Motor neuron (in vitro differentiated cells): ENCODE measurements at regions not wholly inside any gene's neighbourhood (a gene's known extent, or its start where the extent isn't known, plus 50 kb on each side); places are given as distances from the start of the nearest gene placed in this dataset.
"Not testable (repeated sequence)": the region's sequence is repeated elsewhere in the genome, so short reads cannot be mapped to it uniquely, and the experiment has no call there.

ENCODE experiments used
- ATAC-seq, 8 experiments: fragments of 200-7000 bp; cut with Tn5 transposase; replicated peaks in 6 of 8; 2 replicates each; pipeline ENCODE4 v1.8.0; 2021; ENCODE audit warnings: mild to moderate bottlenecking in 8 of 8, moderate library complexity in 8 of 8
- H3K27ac ChIP-seq, 2 donors: fragments of 250-450 bp; sonication (Bioruptor Pico); 2 replicates each; pipeline ENCODE4 v1.9.0; 2021; ENCODE audit warnings: antibody characterized with exemption in 2 of 2, mild to moderate bottlenecking in 2 of 2, moderate library complexity in 1 of 2
- H3K4me1 ChIP-seq, 2 donors: fragments of 250-450 bp; sonication (Bioruptor Pico); replicated peaks in 1 of 2; 2 replicates each; pipeline ENCODE4 v1.6.1; 2021; ENCODE audit warnings: antibody characterized with exemption in 2 of 2, mild to moderate bottlenecking in 2 of 2, moderate library complexity in 1 of 2
- H3K4me3 ChIP-seq, 5 donors: fragments of 250-450 bp; sonication (Bioruptor Pico); 2 replicates each; pipeline ENCODE4 v1.9.0; 2021; ENCODE audit warnings: antibody characterized with exemption in 5 of 5, mild to moderate bottlenecking in 5 of 5, moderate library complexity in 4 of 5
- WGBS, 10 experiments: fragments of 450-650 bp; shearing (Covaris generic); methylation state at CpG; one replicate each; pipeline ENCODE4 v1.0.0; 2022; 5-methylcytosine and 5-hydroxymethylcytosine counted together
- in situ Hi-C, 9 experiments: fragments of 400-800 bp; cut with MboI; loops; one replicate each; pipeline ENCODE4 v1.15.0; 2021; ENCODE audit warnings: low sequenced_read_pairs in 9 of 9, low pct_unique_long_range_greater_than_20kb in 2 of 9; ENCODE audit not compliant: unreplicated experiment in 9 of 9

DNA sequence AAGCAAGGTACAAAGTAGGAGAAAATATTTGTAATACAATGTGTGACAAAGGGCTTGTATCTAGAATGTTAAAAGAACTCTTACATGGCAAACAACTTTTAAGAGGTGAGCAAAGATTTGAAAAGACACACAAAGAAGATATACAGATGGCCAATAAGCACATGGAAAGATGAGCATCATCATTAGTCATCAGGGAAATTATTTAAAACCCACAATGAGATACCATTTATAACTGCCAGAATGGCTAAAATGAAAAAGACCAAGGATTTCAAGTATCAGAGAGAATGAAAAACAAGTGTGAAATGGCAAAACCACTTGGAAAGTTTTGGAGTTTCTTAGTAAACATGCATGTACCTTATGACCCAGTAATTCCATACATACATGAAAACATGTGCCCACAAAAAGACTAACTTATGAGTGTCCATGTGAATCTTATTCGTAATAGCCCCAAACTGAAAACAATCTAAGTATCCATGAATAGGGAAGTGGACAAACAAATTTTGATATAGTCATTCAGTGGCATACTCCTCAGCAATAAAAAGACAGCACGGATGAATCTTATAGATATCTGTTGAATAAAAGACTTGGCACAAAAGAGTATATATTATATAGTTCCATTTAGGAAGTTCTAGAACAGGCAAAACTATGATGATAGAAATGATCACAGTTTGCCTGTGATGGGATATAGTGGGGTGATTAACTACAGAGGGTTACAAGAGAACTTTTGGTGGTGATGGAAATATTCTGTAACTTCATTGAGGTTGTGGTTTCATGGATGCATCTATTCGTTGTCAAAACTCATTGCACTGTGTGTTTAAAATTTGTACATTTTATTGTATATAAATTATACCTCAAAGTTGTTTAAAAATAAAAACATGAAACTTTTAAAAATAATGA is 82.0 kb downstream of the DISP1 start:
- Histone ChIP-seq H3K27ac (no peak overlapping the region), H3K4me1 (peaks cover 5 to 6% of the 10 kb centered on the region in 2 donors), H3K4me3 (no peak overlapping the region)
- in situ Hi-C loops: no loop called here
- WGBS, 10 experiments: 47 to 100% (median 84%) methylated on average over 1 to 3 of the region's 3 CpGs
- no peak for ATAC-seq

DNA sequence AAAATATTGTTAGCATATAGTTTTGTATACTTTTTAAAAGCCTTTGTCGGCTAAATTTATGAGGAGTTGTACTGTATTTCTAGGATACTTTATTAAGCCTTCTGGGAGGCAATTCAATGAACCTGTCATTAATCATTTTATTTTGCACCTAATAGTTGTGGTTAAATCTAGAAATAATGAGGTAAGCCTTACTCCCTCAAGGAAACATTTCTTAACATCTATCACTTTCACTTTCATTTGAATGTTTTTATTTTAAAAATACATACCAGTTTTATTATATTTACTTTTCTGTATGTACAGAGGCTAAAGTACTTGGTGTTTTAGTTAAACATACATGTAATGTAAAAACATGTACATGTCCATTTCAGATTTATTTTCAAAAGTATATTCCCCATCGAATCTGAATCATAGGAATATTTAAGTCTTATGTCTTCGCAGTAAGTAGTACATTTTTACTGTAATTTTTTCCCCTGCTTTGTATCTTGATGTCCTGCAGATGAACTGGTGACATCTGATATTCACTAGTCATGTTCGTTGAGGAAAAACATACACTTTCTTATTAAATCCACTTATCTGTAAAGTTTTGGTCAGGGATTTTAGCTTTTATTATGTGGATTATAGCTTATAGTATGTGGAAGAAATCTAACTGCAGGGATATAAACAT is 82.8 kb downstream of the DISP1 start:
- 3 to 100% (median 44%) methylated on average over 2 to 4 of the region's 4 CpGs for WGBS, 10 experiments
- in situ Hi-C loops: no loop called here
- no peak overlapping the region for H3K4me3 ChIP-seq
- ATAC-seq: peak in 1 of 8 experiments; percentile 29
- H3K27ac ChIP-seq: no peak overlapping the region
- no peaks in the 10 kb centered on the region for H3K4me1 ChIP-seq

DNA sequence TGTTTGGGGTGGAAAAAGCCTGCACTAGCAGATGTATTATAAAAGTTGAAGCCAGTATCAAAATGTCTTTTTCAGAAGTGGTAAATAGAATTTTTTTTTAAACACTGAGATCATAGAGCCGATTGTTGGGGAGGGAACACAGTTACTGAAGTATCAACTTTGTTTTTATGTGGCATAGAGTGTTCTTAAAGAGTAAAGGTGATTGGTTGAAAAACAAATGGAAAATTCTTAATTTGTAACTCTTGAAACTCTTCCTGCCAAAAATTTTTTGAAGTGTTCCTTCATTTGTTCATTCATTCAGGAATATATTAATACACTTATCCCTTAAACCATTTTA is 83.3 kb downstream of the DISP1 start:
- in situ Hi-C loops: no loop called here
- ATAC-seq: no peak
- H3K4me1 ChIP-seq: no peaks in the 10 kb centered on the region
- no peak overlapping the region for H3K27ac ChIP-seq
- H3K4me3 ChIP-seq: no peak overlapping the region
- WGBS, 10 experiments: 11 to 100% (median 86%) methylated on average over 1 of the region's 1 CpG

DNA sequence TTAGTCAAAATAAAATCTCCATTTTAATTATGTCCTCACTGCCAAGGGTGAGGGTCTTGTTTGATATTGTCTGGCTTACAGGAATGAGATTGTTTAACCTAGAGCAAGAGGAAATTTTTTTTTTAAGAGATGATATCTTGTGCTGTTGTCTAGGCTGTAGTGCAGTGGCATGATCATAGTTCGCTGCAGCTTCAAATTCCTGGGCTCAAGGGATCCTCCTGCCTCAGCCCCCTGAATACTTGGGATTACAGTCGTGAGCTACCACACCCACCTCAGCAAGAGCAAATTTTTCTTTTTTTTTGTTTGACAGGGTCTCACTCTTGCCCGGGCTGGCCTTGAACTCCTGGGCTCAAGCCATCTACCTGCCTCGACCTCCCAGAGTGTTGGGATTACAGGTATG is 84.6 kb downstream of the DISP1 start:
- H3K4me3 ChIP-seq: no peak overlapping the region
- in situ Hi-C loops: no loop called here
- 20 to 100% (median 81%) methylated on average over 1 to 4 of the region's 4 CpGs for WGBS, 10 experiments
- no peaks in the 10 kb centered on the region for H3K4me1 ChIP-seq
- H3K27ac ChIP-seq: no peak overlapping the region
- peak in 1 of 8 experiments; percentile 18 for ATAC-seq

DNA sequence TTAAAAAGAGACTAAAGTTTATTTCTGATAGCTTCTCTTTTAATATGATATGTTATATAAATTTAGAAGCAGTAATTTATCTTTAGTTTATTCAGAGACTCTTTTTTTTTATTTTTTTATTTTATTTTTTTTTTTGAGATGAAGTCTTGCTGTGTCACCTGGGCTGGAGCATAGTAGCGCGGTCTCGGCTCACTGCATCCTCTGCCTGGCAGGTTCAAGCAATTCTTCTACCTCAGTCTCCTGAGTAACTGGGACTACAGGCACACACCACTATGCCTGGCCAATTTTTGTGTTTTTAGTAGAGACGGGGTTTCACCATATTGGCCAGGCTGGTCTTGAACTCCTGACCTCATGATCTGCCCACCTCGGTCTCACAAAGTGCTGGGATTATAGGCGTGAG is 89.6 kb downstream of the DISP1 start:
- Histone ChIP-seq H3K4me3 (no peak overlapping the region), H3K4me1 (no peaks in the 10 kb centered on the region), H3K27ac (no peak overlapping the region)
- in situ Hi-C loops: no loop called here
- WGBS, 10 experiments: 92 to 100% (median 95%) methylated on average over 3 to 6 of the region's 6 CpGs
- ATAC-seq: no peak

DNA sequence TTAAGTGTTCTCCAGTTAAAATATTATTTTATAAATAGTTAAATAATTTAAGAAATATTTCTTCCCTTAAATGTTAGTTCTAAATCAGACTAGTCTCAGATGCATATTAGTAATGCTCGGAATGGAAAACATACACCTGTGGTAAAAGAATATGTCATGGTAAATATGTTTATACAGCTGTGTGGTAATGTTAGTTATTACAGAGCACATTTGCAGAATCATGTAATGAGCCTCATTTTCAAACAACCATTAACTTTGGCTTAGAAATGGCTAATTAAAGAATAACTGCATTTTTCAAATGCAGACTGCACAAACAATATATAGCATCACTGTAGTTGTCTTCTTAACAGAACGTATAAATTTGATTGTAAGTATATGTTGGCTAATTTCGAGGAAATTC is 90.3 kb downstream of the DISP1 start:
- Histone ChIP-seq H3K4me1 (no peaks in the 10 kb centered on the region), H3K27ac (no peak overlapping the region), H3K4me3 (no peak overlapping the region)
- no peak for ATAC-seq
- WGBS, 10 experiments: 66 to 100% (median 96%) methylated on average over 2 to 3 of the region's 3 CpGs
- in situ Hi-C loops: no loop called here

DNA sequence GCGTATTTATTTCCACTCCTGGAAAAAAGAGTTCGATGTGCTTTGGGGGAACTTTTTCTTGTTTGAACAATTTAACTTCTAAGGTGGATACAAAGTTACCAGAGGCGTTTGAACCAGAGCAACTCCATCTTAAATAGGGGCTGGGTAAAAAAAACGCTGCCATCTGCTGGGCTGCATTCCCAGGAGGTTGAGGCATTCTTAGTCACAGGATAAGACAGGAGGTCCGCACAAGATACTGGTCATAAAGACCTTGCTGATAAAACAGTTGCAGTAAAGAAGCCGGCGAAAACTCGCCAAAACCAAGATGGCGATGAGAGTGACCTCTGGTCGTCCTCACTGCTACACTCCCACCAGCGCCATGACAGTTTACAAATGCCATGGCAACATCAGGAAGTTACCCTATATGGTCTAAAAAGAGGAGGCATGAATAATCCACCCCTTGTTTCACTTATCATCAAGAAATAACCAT is 91.5 kb downstream of the DISP1 start:
- ATAC-seq, in situ Hi-C loops, H3K4me1 ChIP-seq, H3K4me3 ChIP-seq, H3K27ac ChIP-seq: not testable (repeated sequence)
- WGBS, 10 experiments: 76 to 100% (median 86%) methylated on average over 1 to 11 of the region's 11 CpGs; no CpG with 5 or more reads in 1 of the 10 experiments

DNA sequence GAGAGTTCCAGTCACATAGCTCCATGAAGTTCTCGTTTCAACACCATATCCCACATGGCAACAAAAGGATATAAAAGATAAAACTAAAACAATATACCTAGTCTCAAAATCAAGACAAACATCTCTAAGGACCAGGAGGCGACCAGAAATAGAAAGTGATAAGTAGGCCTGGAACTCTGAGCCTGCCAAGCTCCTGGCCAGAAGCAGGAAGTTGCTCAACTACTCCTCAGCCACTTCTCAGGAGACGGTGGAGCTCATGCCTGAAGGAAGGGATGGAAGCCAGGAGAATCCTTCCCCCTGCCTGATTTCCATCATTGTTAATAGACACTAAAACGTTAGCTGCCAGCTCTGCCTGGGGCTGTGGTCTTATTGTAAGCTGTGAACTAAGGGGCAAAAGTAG is 94.7 kb downstream of the DISP1 start:
- in situ Hi-C loops: no loop called here
- no peaks in the 10 kb centered on the region for H3K4me1 ChIP-seq
- no peak overlapping the region for H3K27ac ChIP-seq
- ATAC-seq: peak in 3 of 8 experiments; percentile 33 to 84 (median 59)
- 17 to 100% (median 81%) methylated on average over 1 to 4 of the region's 4 CpGs for WGBS, 10 experiments
- H3K4me3 ChIP-seq: no peak overlapping the region

DNA sequence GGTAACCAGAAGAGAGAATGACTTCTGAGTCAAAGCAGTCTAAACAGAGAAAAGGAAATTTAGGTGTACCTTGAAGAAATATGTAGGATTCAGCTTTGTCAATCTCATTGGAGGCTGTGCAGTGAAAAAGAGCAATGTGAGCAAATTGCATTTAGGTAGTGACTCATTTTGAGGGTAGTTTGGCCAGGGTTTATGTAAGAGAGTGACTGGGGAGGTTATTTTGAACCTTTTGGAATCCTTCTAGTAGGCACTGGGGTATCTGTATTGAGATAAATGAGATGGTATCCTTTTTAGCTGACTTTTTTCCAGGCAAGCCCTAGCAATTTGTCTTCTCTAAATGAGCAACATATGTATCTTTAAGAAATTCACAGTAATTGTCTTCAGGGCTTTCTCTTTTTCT is 95.9 kb downstream of the DISP1 start:
- in situ Hi-C loops: no loop called here
- no peak for ATAC-seq
- Histone ChIP-seq H3K4me1 (no peaks in the 10 kb centered on the region), H3K27ac (no peak overlapping the region), H3K4me3 (no peak overlapping the region)

DNA sequence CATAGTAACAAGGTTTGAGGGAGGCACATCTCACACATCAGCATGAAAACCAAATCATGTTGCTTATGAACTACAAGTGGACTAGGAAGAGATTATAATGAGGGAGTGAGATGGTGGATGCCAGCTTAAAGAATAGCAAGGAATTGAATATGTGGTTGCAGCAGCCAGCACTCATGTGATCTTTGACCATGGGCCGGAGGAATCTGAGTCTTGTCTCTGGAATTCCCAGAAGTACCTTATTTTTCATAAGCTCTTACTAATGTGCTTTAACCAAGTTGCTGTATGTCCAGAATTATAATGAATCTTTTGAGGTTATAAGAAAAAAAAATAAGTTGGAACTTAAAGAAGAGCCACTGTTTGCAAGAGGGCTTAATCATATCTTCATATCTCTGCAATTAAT is 97.0 kb downstream of the DISP1 start:
- WGBS, 10 experiments: 83 to 100% (median 96%) methylated on average over 1 of the region's 1 CpG; no CpG with 5 or more reads in 2 of the 10 experiments
- in situ Hi-C loops: no loop called here
- H3K4me1 ChIP-seq: no peaks in the 10 kb centered on the region
- H3K4me3 ChIP-seq: no peak overlapping the region
- no peak for ATAC-seq
- H3K27ac ChIP-seq: no peak overlapping the region

DNA sequence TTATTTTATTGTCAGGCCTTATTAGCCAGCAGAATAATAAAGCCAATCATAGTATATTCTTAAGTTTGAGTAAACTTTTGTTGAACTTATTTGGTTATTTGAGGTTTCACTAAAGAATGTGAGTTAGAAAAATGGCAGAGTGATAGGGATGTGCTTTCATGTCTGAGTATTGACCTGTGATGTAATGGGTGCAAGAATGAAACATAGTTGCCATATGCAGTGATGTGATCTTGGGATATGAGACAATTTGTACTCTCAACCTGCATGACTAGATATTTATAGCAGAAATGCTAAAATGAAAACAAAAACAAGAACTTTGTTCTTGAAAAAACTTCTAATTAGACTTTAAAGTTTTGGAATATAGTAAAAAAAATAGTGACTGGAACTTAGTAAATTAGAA is 97.9 kb downstream of the DISP1 start:
- Histone ChIP-seq H3K4me1 (no peaks in the 10 kb centered on the region), H3K27ac (no peak overlapping the region), H3K4me3 (no peak overlapping the region)
- in situ Hi-C loops: no loop called here
- no peak for ATAC-seq

DNA sequence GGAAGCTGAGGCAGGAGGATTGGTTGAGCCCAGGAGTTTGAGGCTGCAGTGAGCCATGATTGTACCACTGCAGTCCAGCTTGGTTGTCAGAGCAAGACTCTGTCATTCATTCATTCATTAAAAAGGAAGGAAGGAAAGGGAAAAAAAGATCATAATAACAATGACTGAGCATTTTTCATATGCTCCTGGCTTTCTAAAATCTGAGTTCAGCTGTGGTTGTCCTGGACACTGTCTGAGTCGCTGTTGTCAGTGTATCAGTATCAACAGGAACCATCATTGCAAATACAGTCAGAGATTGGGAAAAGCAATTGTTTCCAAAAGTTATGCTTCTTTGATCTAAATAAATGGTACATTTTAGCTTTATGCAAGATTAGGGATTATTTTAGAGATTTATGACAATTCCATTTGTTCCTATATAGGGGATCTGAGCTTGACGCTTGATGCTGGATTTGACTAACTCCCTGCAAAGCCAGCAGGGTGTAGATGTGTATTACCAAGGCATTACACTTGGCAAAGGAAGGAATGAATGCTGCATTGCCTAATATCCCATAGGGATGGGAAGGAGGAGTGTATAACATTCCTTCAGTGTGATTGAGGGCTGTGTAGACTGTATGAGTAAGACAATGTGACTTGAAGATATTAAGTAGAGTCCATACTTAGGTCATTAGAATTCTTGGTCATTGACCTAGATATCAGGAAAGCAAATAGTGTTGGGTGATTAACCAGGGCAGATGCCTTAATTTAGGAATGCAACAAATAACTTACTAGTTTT is 100.2 kb downstream of the DISP1 start:
- 60 to 100% (median 93%) methylated on average over 1 to 2 of the region's 2 CpGs; no CpG with 5 or more reads in 1 of the 10 experiments for WGBS, 10 experiments
- H3K4me3 ChIP-seq: no peak overlapping the region
- in situ Hi-C loops: no loop called here
- peak in 3 of 8 experiments; percentile 36 to 74 (median 69) for ATAC-seq
- no peaks in the 10 kb centered on the region for H3K4me1 ChIP-seq
- H3K27ac ChIP-seq: no peak overlapping the region

DNA sequence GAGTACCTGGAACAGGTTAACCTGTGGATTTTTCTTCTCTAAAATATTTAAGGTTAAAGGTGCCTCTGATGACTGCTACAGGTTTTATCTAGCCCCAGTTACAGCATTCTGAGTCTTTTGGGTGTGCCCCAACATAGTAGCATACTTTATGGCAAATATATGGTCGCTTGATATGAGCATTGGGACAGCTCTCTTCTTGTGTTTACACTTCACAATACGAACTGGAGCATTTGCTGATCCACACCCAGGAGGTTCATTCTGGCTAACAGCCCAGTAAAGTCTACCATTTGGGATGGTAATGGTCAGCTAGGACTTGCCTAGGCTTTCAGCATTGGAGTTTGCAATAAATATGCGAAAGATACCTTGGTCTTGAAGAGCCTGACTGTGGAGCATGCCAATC is 101.3 kb downstream of the DISP1 start:
- Histone ChIP-seq H3K4me1 (no peaks in the 10 kb centered on the region), H3K27ac (no peak overlapping the region), H3K4me3 (no peak overlapping the region)
- in situ Hi-C loops: no loop called here
- ATAC-seq: peak in 2 of 8 experiments; percentile 73 to 77
- WGBS, 10 experiments: 13 to 100% (median 90%) methylated on average over 1 to 3 of the region's 3 CpGs; no CpG with 5 or more reads in 1 of the 10 experiments
